PFSK-1 (cell line): ENCODE measurements at regions not wholly inside any gene's neighbourhood (a gene's known extent, or its start where the extent isn't known, plus 50 kb on each side); places are given as distances from the start of the nearest gene placed in this dataset.

Source experiments
- SIN3A ChIP-seq: IDR thresholded peaks from 2 replicates; pipeline ENCODE4 v1.6.1; 2012; ENCODE audit warnings: mild to moderate bottlenecking, low read length, moderate library complexity, borderline replicate concordance; ENCODE audit not compliant: insufficient read depth
- TF ChIP-seq, protein P1 (sequence below), 2 experiments: IDR thresholded peaks; 2 replicates each; pipeline versions ENCODE4 v1.6.1 to v1.8.0; 2011 to 2012; ENCODE audit warnings: low read depth in 2 of 2, low read length in 2 of 2, control low read depth in 1 of 2, inconsistent platforms in 1 of 2, mild to moderate bottlenecking in 1 of 2, moderate library complexity in 1 of 2; ENCODE audit not compliant: insufficient read depth in 1 of 2

DNA sequence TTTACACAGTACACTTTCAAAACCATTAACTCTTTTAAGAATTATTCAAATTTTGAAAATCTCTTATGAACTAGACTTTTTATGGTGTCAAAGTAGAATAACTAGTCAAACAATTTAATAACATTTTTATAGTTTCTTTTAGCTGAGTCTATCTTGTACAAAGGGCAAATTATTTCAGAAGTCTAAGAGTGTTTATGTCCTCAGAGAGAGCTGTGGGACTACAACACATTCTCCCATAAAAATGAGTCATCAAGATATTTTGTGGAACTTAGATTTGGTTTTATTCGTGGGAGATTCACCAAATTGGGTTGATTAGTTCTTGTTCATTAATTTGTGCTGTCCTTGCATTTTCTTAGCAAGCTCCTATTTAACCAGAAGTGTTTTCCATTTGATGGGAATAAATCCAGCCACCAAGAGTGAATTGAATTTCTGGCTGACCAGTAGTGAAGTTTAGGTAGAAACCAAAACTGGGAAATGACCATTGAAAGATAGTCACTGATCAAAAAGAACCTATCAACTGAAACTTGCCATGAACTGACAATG is 291.0 kb downstream of the DLEU7 start:
- no peak for TF ChIP-seq SIN3A
- TF ChIP-seq, protein P1, sequence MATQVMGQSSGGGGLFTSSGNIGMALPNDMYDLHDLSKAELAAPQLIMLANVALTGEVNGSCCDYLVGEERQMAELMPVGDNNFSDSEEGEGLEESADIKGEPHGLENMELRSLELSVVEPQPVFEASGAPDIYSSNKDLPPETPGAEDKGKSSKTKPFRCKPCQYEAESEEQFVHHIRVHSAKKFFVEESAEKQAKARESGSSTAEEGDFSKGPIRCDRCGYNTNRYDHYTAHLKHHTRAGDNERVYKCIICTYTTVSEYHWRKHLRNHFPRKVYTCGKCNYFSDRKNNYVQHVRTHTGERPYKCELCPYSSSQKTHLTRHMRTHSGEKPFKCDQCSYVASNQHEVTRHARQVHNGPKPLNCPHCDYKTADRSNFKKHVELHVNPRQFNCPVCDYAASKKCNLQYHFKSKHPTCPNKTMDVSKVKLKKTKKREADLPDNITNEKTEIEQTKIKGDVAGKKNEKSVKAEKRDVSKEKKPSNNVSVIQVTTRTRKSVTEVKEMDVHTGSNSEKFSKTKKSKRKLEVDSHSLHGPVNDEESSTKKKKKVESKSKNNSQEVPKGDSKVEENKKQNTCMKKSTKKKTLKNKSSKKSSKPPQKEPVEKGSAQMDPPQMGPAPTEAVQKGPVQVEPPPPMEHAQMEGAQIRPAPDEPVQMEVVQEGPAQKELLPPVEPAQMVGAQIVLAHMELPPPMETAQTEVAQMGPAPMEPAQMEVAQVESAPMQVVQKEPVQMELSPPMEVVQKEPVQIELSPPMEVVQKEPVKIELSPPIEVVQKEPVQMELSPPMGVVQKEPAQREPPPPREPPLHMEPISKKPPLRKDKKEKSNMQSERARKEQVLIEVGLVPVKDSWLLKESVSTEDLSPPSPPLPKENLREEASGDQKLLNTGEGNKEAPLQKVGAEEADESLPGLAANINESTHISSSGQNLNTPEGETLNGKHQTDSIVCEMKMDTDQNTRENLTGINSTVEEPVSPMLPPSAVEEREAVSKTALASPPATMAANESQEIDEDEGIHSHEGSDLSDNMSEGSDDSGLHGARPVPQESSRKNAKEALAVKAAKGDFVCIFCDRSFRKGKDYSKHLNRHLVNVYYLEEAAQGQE (IDR thresholded peaks at IDR 0.05; ENCODE audit: insufficient read depth in 1 of 2, low read depth in 2 of 2, low read length in 2 of 2): no peak
